ENCODE measurements at regions not wholly inside any gene's neighbourhood (a gene's known extent, or its start where the extent isn't known, plus 50 kb on each side); places are given as distances from the start of the nearest gene placed in this dataset.
"Not testable (repeated sequence)": the region's sequence is repeated elsewhere in the genome, so short reads cannot be mapped to it uniquely, and the experiment has no call there.

- intact Hi-C loops (cut with micrococcal nuclease; ENCODE audit: unreplicated experiment), result no loop called here
- CTCF ChIA-PET, result interaction anchor here (0.6 kb wide), 1 partner anchor 88 kb away, joined by 5 read pairs; no protein-coding TSS in a partner anchor
- DNase-seq (ENCODE audit: low spot score), result no peak
- Histone ChIP-seq H3K4me3 (ENCODE audit: low read depth, low read length, poor library complexity, severe bottlenecking) (no peak overlapping the region), H3K36me3 (ENCODE audit: insufficient read depth, low read length, poor library complexity, severe bottlenecking) (no peaks in the 10 kb centered on the region), H3K27ac (ENCODE audit: low read depth, low read length, poor library complexity, severe bottlenecking) (no peak overlapping the region), H3K4me1 (ENCODE audit: insufficient read depth, low read length, poor library complexity, severe bottlenecking) (no peaks in the 10 kb centered on the region), H3K27me3 (replicated peaks; ENCODE audit: insufficient read depth, low read depth, low read length, poor library complexity) (no peaks in the 10 kb centered on the region), H3K9me3 (ENCODE audit: low read depth, low read length, poor library complexity, severe bottlenecking) (no peaks in the 10 kb centered on the region)
- no peak for TF ChIP-seq EZH2 (IDR thresholded peaks at IDR 0.05; ENCODE audit: borderline replicate concordance, low read depth, low read length, poor library complexity, severe bottlenecking)
- TF ChIP-seq CTCF (conservative IDR thresholded peaks at IDR 0.05; ENCODE audit: low read depth, low read length), result no peak
- POLR2A ChIA-PET (ENCODE audit: low non-redundant PET), result no interaction called here
- BruUV-seq (replicated peaks), result no TSS peak
Measured at GRCh38 chr7:65221683-65222082, 152.0 kb upstream of the ZNF92 start.

- POLR2A ChIA-PET (ENCODE audit: low non-redundant PET), result no interaction called here
- CTCF ChIA-PET, result no interaction called here
- no peak for DNase-seq (ENCODE audit: low spot score)
- Histone ChIP-seq H3K4me3 (ENCODE audit: low read depth, low read length, poor library complexity, severe bottlenecking) (no peak overlapping the region), H3K4me1 (ENCODE audit: insufficient read depth, low read length, poor library complexity, severe bottlenecking) (no peaks in the 10 kb centered on the region), H3K27ac (ENCODE audit: low read depth, low read length, poor library complexity, severe bottlenecking) (no peak overlapping the region), H3K9me3 (ENCODE audit: low read depth, low read length, poor library complexity, severe bottlenecking) (no peaks in the 10 kb centered on the region), H3K27me3 (replicated peaks; ENCODE audit: insufficient read depth, low read depth, low read length, poor library complexity) (no peaks in the 10 kb centered on the region), H3K36me3 (ENCODE audit: insufficient read depth, low read length, poor library complexity, severe bottlenecking) (no peaks in the 10 kb centered on the region)
- intact Hi-C loops (cut with micrococcal nuclease; ENCODE audit: unreplicated experiment), result loop anchor here (5.0 kb wide), 1 partner anchor 267 kb away; no protein-coding TSS in a partner anchor
- BruUV-seq (replicated peaks), result no TSS peak
- TF ChIP-seq CTCF (conservative IDR thresholded peaks at IDR 0.05; ENCODE audit: low read depth, low read length) (no peak), EZH2 (IDR thresholded peaks at IDR 0.05; ENCODE audit: borderline replicate concordance, low read depth, low read length, poor library complexity, severe bottlenecking) (no peak)
Measured at GRCh38 chr7:65219623-65220022, 154.0 kb upstream of the ZNF92 start.

- Histone ChIP-seq H3K36me3 (ENCODE audit: insufficient read depth, low read length, poor library complexity, severe bottlenecking) (no peaks in the 10 kb centered on the region), H3K27ac (ENCODE audit: low read depth, low read length, poor library complexity, severe bottlenecking) (no peak overlapping the region), H3K4me1 (ENCODE audit: insufficient read depth, low read length, poor library complexity, severe bottlenecking) (no peaks in the 10 kb centered on the region), H3K9me3 (ENCODE audit: low read depth, low read length, poor library complexity, severe bottlenecking) (no peaks in the 10 kb centered on the region), H3K27me3 (replicated peaks; ENCODE audit: insufficient read depth, low read depth, low read length, poor library complexity) (no peaks in the 10 kb centered on the region), H3K4me3 (ENCODE audit: low read depth, low read length, poor library complexity, severe bottlenecking) (no peak overlapping the region)
- intact Hi-C loops (cut with micrococcal nuclease; ENCODE audit: unreplicated experiment), result loop anchor here (1.0 to 5.0 kb wide), 2 partner anchors 91 to 264 kb away; no protein-coding TSS in a partner anchor
- CTCF ChIA-PET, result interaction anchor here (0.7 to 1.0 kb wide), 3 partner anchors 28 to 506 kb away, joined by 4 to 13 read pairs (median 6); no protein-coding TSS in a partner anchor
- no TSS peak for BruUV-seq (replicated peaks)
- POLR2A ChIA-PET (ENCODE audit: low non-redundant PET), result no interaction called here
- DNase-seq (ENCODE audit: low spot score), result peak; percentile 40
- peak; percentile 75 for TF ChIP-seq CTCF (conservative IDR thresholded peaks at IDR 0.05; ENCODE audit: low read depth, low read length)
- no peak for TF ChIP-seq EZH2 (IDR thresholded peaks at IDR 0.05; ENCODE audit: borderline replicate concordance, low read depth, low read length, poor library complexity, severe bottlenecking)
Measured at GRCh38 chr7:65216469-65216868, 157.2 kb upstream of the ZNF92 start.

GRCh38 chr7:65213260-65213659 is 160.4 kb upstream of the ZNF92 start:
- H3K27me3 ChIP-seq (replicated peaks; ENCODE audit: insufficient read depth, low read depth, low read length, poor library complexity); BruUV-seq (replicated peaks); H3K36me3 ChIP-seq (ENCODE audit: insufficient read depth, low read length, poor library complexity, severe bottlenecking); CTCF ChIA-PET; DNase-seq (ENCODE audit: low spot score); H3K9me3 ChIP-seq (ENCODE audit: low read depth, low read length, poor library complexity, severe bottlenecking); H3K4me3 ChIP-seq (ENCODE audit: low read depth, low read length, poor library complexity, severe bottlenecking); H3K27ac ChIP-seq (ENCODE audit: low read depth, low read length, poor library complexity, severe bottlenecking); POLR2A ChIA-PET (ENCODE audit: low non-redundant PET); intact Hi-C loops (cut with micrococcal nuclease; ENCODE audit: unreplicated experiment); H3K4me1 ChIP-seq (ENCODE audit: insufficient read depth, low read length, poor library complexity, severe bottlenecking): not testable (repeated sequence)

GRCh38 chr7:65199221-65199620 is 174.4 kb upstream of the ZNF92 start:
- BruUV-seq (replicated peaks); CTCF ChIA-PET; intact Hi-C loops (cut with micrococcal nuclease; ENCODE audit: unreplicated experiment); H3K36me3 ChIP-seq (ENCODE audit: insufficient read depth, low read length, poor library complexity, severe bottlenecking); H3K4me3 ChIP-seq (ENCODE audit: low read depth, low read length, poor library complexity, severe bottlenecking); H3K27me3 ChIP-seq (replicated peaks; ENCODE audit: insufficient read depth, low read depth, low read length, poor library complexity); H3K9me3 ChIP-seq (ENCODE audit: low read depth, low read length, poor library complexity, severe bottlenecking); POLR2A ChIA-PET (ENCODE audit: low non-redundant PET); H3K4me1 ChIP-seq (ENCODE audit: insufficient read depth, low read length, poor library complexity, severe bottlenecking); DNase-seq (ENCODE audit: low spot score); H3K27ac ChIP-seq (ENCODE audit: low read depth, low read length, poor library complexity, severe bottlenecking): not testable (repeated sequence)

All from A673 (cell line).